UCSD-AML1 (cell line): ENCODE measurements at regions not wholly inside any gene's neighbourhood (a gene's known extent, or its start where the extent isn't known, plus 50 kb on each side); places are given as distances from the start of the nearest gene placed in this dataset.
"Not testable (repeated sequence)": the region's sequence is repeated elsewhere in the genome, so short reads cannot be mapped to it uniquely, and the experiment has no call there.

Source experiments
- DNase-seq: peaks from one replicate; lab custom pipeline; 2025; ENCODE audit not compliant: unreplicated experiment; lab: John Stamatoyannopoulos, UW

- no peak for DNase-seq
These were observed 684.3 kb upstream of the AUTS2 start for GRCh38 chr7:68914006-68914405.

GRCh38 chr7:68917041-68917651, 681.1 kb upstream of the AUTS2 start:
- no peak for DNase-seq

GRCh38 chr7:68918621-68919020, 679.7 kb upstream of the AUTS2 start:
- no peak for DNase-seq

GRCh38 chr7:68922850-68923249, 675.4 kb upstream of the AUTS2 start:
- DNase-seq = no peak

- no peak for DNase-seq
These were observed 673.0 kb upstream of the AUTS2 start for GRCh38 chr7:68925241-68925640.

- no peak for DNase-seq
These were observed 668.5 kb upstream of the AUTS2 start for GRCh38 chr7:68929781-68930261.

GRCh38 chr7:68936471-68937035, 661.7 kb upstream of the AUTS2 start:
- no peak for DNase-seq

GRCh38 chr7:68938151-68938550, 660.1 kb upstream of the AUTS2 start:
- DNase-seq = no peak

GRCh38 chr7:68943786-68944185, 654.5 kb upstream of the AUTS2 start:
- no peak for DNase-seq

GRCh38 chr7:68955656-68956055, 642.6 kb upstream of the AUTS2 start:
- no peak for DNase-seq

- no peak for DNase-seq
These were observed 639.7 kb upstream of the AUTS2 start for GRCh38 chr7:68958571-68958970.

GRCh38 chr7:68963552-68963951, 634.7 kb upstream of the AUTS2 start:
- no peak for DNase-seq

GRCh38 chr7:68964060-68964459, 634.2 kb upstream of the AUTS2 start:
- no peak for DNase-seq

GRCh38 chr7:68965351-68965750, 632.9 kb upstream of the AUTS2 start:
- no peak for DNase-seq

GRCh38 chr7:68967598-68967997, 630.7 kb upstream of the AUTS2 start:
- DNase-seq = no peak

- DNase-seq = no peak
These were observed 628.7 kb upstream of the AUTS2 start for GRCh38 chr7:68969571-68969970.

- DNase-seq = no peak
These were observed 626.5 kb upstream of the AUTS2 start for GRCh38 chr7:68971634-68972340.

- no peak for DNase-seq
These were observed 620.8 kb upstream of the AUTS2 start for GRCh38 chr7:68977385-68978055.

GRCh38 chr7:68978710-68979109, 619.6 kb upstream of the AUTS2 start:
- DNase-seq = no peak

- no peak for DNase-seq
These were observed 618.3 kb upstream of the AUTS2 start for GRCh38 chr7:68980011-68980410.

GRCh38 chr7:68980432-68980831, 617.8 kb upstream of the AUTS2 start:
- not testable (repeated sequence) for DNase-seq

GRCh38 chr7:68984306-68984705, 614.0 kb upstream of the AUTS2 start:
- DNase-seq = no peak
